Endothelial cell of umbilical vein (primary cell): ENCODE measurements at regions not wholly inside any gene's neighbourhood (a gene's known extent, or its start where the extent isn't known, plus 50 kb on each side); places are given as distances from the start of the nearest gene placed in this dataset.
A peak's percentile ranks its signal among the peaks of the same experiment; 100 is the strongest.

ENCODE experiments used
- BruUV-seq: library from RNA; stranded (reverse); fragments of 400-500 nt; replicated peaks from 2 replicates; lab custom pipeline; 2021; lab: Mats Ljungman, UMichigan
- CTCF ChIA-PET: fragments of 300-600, 350-600 bp; sonication (Branson Sonifier 250); formaldehyde crosslinking; loops from one replicate; lab custom pipeline; 2021; ENCODE audit warnings: antibody characterized with exemption, inconsistent platforms; lab: Charles Lee
- POLR2A ChIA-PET: fragments of 300-600, 350-600 bp; sonication (Branson Sonifier 250); formaldehyde crosslinking; loops from one replicate; lab custom pipeline; 2021; ENCODE audit warnings: antibody characterized with exemption, inconsistent platforms; lab: Charles Lee
- DNase-seq: peaks from one replicate; pipeline ENCODE4 v3.0.0-alpha.2; 2011; ENCODE audit warnings: low read depth, low spot score
- FAIRE-seq: peaks from 2 replicates; lab custom pipeline; 2011; peaks lifted over from hg19 to GRCh38; lab: Jason Lieb, UNC
- H2AFZ ChIP-seq: 2 replicates; pipeline ENCODE4 v1.6.0; 2012; ENCODE audit warnings: low read depth, low read length, control low read depth, inconsistent platforms
- H3K27ac ChIP-seq: 2 replicates; pipeline ENCODE4 v1.5.1; 2011; ENCODE audit warnings: low read depth, mild to moderate bottlenecking, control low read depth, low read length, moderate library complexity; ENCODE audit not compliant: insufficient read depth
- H3K27me3 ChIP-seq, 2 experiments: 2 replicates each; pipeline versions ENCODE4 v1.6.0 to v1.6.1; 2011; ENCODE audit warnings: low read length in 2 of 2, mixed read lengths in 1 of 2; ENCODE audit not compliant: control insufficient read depth in 2 of 2, insufficient read depth in 2 of 2
- H3K36me3 ChIP-seq, 2 experiments: 2 replicates in 1 of 2; 3 replicates in 1 of 2; pipeline ENCODE4 v1.5.1; 2011; ENCODE audit warnings: low read length in 2 of 2, mild to moderate bottlenecking in 1 of 2, moderate library complexity in 1 of 2; ENCODE audit not compliant: control insufficient read depth in 2 of 2, insufficient read depth in 2 of 2; ENCODE audit errors: extremely low read depth in 1 of 2
- H3K4me1 ChIP-seq: 3 replicates; pipeline ENCODE4 v1.5.1; 2011; ENCODE audit warnings: mild to moderate bottlenecking, low read length; ENCODE audit not compliant: control insufficient read depth, insufficient read depth; ENCODE audit errors: extremely low read depth
- H3K4me2 ChIP-seq: 2 replicates; pipeline ENCODE4 v1.6.1; 2011; ENCODE audit warnings: low read length, control low read depth, mixed read lengths; ENCODE audit not compliant: insufficient read depth
- H3K4me3 ChIP-seq, 3 experiments: fragments of 200-600 bp in 1 of 3; sonication (generic), shearing (Covaris generic) in 1 of 3; replicated peaks in 1 of 3; 2 replicates each; pipeline ENCODE4 v1.5.1; 2011 to 2016; ENCODE audit warnings: control low read depth in 3 of 3, low read length in 3 of 3, mild to moderate bottlenecking in 2 of 3, inconsistent platforms in 1 of 3, low read depth in 1 of 3, moderate library complexity in 1 of 3; ENCODE audit not compliant: insufficient read depth in 1 of 3
- H3K79me2 ChIP-seq: 2 replicates; pipeline ENCODE4 v1.6.0; 2012; ENCODE audit warnings: low read length, inconsistent platforms; ENCODE audit not compliant: control insufficient read depth, insufficient read depth
- H3K9ac ChIP-seq: replicated peaks from 2 replicates; pipeline ENCODE3; 2011; ENCODE audit warnings: low read length, control low read depth; ENCODE audit not compliant: insufficient read depth; ENCODE audit errors: extremely low read depth
- H3K9me1 ChIP-seq: replicated peaks from 3 replicates; pipeline ENCODE4 v1.6.0; 2011; ENCODE audit warnings: mild to moderate bottlenecking, low read length; ENCODE audit not compliant: control insufficient read depth, insufficient read depth; ENCODE audit errors: extremely low read depth
- H3K9me3 ChIP-seq: replicated peaks from 2 replicates; pipeline ENCODE4 v1.5.1; 2012; ENCODE audit warnings: low read length, inconsistent platforms; ENCODE audit not compliant: control insufficient read depth, insufficient read depth
- H4K20me1 ChIP-seq: replicated peaks from 2 replicates; pipeline ENCODE3; 2011; ENCODE audit warnings: mild to moderate bottlenecking, low read length; ENCODE audit not compliant: control insufficient read depth, insufficient read depth; ENCODE audit errors: extremely low read depth
- CTCF ChIP-seq, 2 donors: IDR thresholded peaks; 1 replicate in 1 of 2; 2 replicates in 1 of 2; pipeline ENCODE4 v1.5.1; 2011; ENCODE audit warnings: low read length in 2 of 2, mild to moderate bottlenecking in 2 of 2, moderate library complexity in 2 of 2, control low read depth in 1 of 2, inconsistent platforms in 1 of 2, low read depth in 1 of 2; ENCODE audit not compliant: insufficient read depth in 1 of 2; ENCODE audit errors: extremely low read depth in 1 of 2
- FOS ChIP-seq: IDR thresholded peaks from 2 replicates; pipeline ENCODE4 v1.6.1; 2011; ENCODE audit warnings: mild to moderate bottlenecking, low read length, moderate library complexity, borderline replicate concordance; ENCODE audit not compliant: insufficient read depth
- MYC ChIP-seq: IDR thresholded peaks from one replicate; pipeline ENCODE4 v1.6.1; 2011; ENCODE audit warnings: mild to moderate bottlenecking, low read depth, low read length
- POLR2A ChIP-seq: IDR thresholded peaks from 2 replicates; pipeline ENCODE4 v1.6.1; 2012; ENCODE audit warnings: low read depth, mild to moderate bottlenecking, control low read depth, low read length
- dilution Hi-C: fragments of 300-500 bp; cut with MboI; formaldehyde crosslinking; loops from one replicate; pipeline ENCODE4 v1.15.0; 2019; ENCODE audit warnings: low sequenced_read_pairs; ENCODE audit not compliant: extremely low pct_ligation_motif_present
- intact Hi-C: fragments of 100-400 bp; cut with micrococcal nuclease; formaldehyde crosslinking; loops from one replicate; pipeline ENCODE4 v1.10.0; 2022

GRCh38 chr2:144161061-144161460, 358.9 kb downstream of the ZEB2 start:
- H3K4me1 ChIP-seq, result no peaks in the 10 kb centered on the region
- no peaks in the 10 kb centered on the region for H3K9me1 ChIP-seq
- H3K36me3 ChIP-seq, result no peaks in the 10 kb centered on the region
- H3K4me3 ChIP-seq, result no peak overlapping the region
- TF ChIP-seq FOS (peak; percentile 24), CTCF (IDR thresholded peaks at IDR 0.05; ENCODE audit: extremely low read depth in 1 of 2, insufficient read depth in 1 of 2, low read depth in 1 of 2, low read length in 2 of 2) (no peak)
- DNase-seq (no peak), FAIRE-seq (no peak)
- no peaks in the 10 kb centered on the region for H3K79me2 ChIP-seq
- no peaks in the 10 kb centered on the region for H3K27me3 ChIP-seq
- no peak overlapping the region for H3K9ac ChIP-seq
- H3K9me3 ChIP-seq, result no peaks in the 10 kb centered on the region
- H2AFZ ChIP-seq, result no peak overlapping the region
- CTCF ChIA-PET, result no interaction called here
- POLR2A ChIA-PET, result no interaction called here
- dilution Hi-C loops, result no loop called here
- H3K4me2 ChIP-seq, result no peak overlapping the region
- H3K27ac ChIP-seq, result no peak overlapping the region
- H4K20me1 ChIP-seq, result no peaks in the 10 kb centered on the region
- intact Hi-C loops, result no loop called here
- no TSS peak for BruUV-seq

GRCh38 chr2:144159240-144159639, 360.7 kb downstream of the ZEB2 start:
- FAIRE-seq, result no peak
- Histone ChIP-seq H3K27me3 (no peaks in the 10 kb centered on the region), H4K20me1 (no peaks in the 10 kb centered on the region), H3K9me1 (no peaks in the 10 kb centered on the region), H3K27ac (no peak overlapping the region), H3K9me3 (no peaks in the 10 kb centered on the region), H3K4me3 (no peak overlapping the region), H2AFZ (no peak overlapping the region), H3K4me2 (no peak overlapping the region), H3K9ac (no peak overlapping the region), H3K79me2 (no peaks in the 10 kb centered on the region), H3K36me3 (no peaks in the 10 kb centered on the region), H3K4me1 (no peaks in the 10 kb centered on the region)
- no peak for DNase-seq
- CTCF ChIA-PET, result no interaction called here
- no peak for TF ChIP-seq MYC
- TF ChIP-seq CTCF (IDR thresholded peaks at IDR 0.05; ENCODE audit: extremely low read depth in 1 of 2, insufficient read depth in 1 of 2, low read depth in 1 of 2, low read length in 2 of 2), result no peak
- TF ChIP-seq POLR2A, result no peak
- POLR2A ChIA-PET, result no interaction called here
- intact Hi-C loops (no loop called here), dilution Hi-C loops (no loop called here)
- BruUV-seq, result no TSS peak
